GM13976 (cell line): ENCODE measurements at regions not wholly inside any gene's neighbourhood (a gene's known extent, or its start where the extent isn't known, plus 50 kb on each side); places are given as distances from the start of the nearest gene placed in this dataset.

ENCODE experiments used
- DNase-seq: peaks from one replicate; pipeline ENCODE4 v3.0.0; 2012; ENCODE audit warnings: low spot score
- in situ Hi-C: fragments of 300-500 bp; cut with MboI; formaldehyde crosslinking; loops from one replicate; pipeline ENCODE4 v1.12.0; 2022; ENCODE audit warnings: low sequenced_read_pairs, mixed read lengths, inconsistent platforms; ENCODE audit not compliant: unreplicated experiment
- TF ChIP-seq, protein P1 (sequence below): IDR thresholded peaks from 2 replicates; pipeline ENCODE4 v1.5.1; 2012; ENCODE audit warnings: borderline replicate concordance, mild to moderate bottlenecking; ENCODE audit not compliant: insufficient read depth; ENCODE audit errors: extremely low read depth, missing control alignments, control extremely low read depth

DNA sequence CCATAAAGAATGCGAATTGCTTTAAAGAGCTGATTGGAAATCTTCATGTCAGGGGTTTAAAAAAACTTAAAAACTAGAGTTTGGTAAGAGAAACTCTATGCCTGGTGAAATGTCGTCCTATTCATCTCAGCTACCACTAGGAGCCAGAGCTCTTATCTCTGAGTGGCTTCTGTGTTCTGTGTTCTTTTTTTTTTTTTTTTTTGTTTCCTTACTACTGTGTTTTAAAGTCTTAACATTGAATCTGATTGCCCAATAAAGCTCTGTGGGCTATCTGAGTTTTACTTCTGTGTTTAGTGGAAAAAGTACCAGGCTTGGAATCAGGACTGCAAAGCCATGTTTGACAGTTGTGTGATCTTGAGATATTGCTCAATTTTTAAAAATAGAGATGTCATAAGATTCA is 494.8 kb downstream of the RIT2 start:
- in situ Hi-C loops = no loop called here
- TF ChIP-seq, protein P1, sequence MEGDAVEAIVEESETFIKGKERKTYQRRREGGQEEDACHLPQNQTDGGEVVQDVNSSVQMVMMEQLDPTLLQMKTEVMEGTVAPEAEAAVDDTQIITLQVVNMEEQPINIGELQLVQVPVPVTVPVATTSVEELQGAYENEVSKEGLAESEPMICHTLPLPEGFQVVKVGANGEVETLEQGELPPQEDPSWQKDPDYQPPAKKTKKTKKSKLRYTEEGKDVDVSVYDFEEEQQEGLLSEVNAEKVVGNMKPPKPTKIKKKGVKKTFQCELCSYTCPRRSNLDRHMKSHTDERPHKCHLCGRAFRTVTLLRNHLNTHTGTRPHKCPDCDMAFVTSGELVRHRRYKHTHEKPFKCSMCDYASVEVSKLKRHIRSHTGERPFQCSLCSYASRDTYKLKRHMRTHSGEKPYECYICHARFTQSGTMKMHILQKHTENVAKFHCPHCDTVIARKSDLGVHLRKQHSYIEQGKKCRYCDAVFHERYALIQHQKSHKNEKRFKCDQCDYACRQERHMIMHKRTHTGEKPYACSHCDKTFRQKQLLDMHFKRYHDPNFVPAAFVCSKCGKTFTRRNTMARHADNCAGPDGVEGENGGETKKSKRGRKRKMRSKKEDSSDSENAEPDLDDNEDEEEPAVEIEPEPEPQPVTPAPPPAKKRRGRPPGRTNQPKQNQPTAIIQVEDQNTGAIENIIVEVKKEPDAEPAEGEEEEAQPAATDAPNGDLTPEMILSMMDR = no peak
- DNase-seq = no peak

DNA sequence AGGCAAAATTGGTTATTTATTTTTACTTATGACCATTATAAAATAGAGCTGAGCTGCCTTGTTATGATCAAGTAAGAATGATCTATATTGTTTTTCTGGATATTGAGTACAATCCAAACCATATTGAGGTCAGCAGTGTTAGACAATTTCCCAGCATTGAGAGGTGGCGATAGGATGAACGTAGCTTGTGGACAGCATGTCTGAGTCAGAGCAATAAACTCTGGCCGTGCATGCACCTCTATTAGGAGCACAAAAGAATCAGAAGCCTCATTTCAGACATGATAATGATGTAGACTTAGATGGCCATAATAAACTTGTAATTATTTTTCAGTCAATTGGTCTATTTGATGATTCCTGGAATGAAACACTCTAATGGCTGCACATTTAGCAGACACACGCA is 491.6 kb downstream of the RIT2 start:
- TF ChIP-seq, protein P1 = no peak
- in situ Hi-C loops = no loop called here
- no peak for DNase-seq

DNA sequence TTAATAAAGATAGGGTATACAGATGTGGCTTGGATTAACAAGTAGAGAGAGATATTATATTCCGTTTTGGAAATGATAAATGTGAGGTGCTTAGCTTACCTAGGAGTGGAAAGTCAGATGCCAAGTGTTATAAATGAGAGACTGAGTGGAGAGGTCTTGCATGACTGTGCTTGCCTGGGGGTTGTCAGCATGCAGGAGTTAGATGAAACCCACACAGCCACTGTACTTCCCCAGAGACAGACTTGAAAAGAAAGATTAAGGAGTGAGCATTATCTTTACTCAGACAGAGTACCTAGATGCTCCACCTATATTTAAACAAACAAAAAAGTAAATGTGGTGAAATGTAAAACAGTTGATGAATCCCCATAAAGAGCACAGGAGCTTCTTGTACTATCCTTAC is 482.7 kb downstream of the RIT2 start:
- no peak for DNase-seq
- in situ Hi-C loops = no loop called here
- TF ChIP-seq, protein P1 = no peak

DNA sequence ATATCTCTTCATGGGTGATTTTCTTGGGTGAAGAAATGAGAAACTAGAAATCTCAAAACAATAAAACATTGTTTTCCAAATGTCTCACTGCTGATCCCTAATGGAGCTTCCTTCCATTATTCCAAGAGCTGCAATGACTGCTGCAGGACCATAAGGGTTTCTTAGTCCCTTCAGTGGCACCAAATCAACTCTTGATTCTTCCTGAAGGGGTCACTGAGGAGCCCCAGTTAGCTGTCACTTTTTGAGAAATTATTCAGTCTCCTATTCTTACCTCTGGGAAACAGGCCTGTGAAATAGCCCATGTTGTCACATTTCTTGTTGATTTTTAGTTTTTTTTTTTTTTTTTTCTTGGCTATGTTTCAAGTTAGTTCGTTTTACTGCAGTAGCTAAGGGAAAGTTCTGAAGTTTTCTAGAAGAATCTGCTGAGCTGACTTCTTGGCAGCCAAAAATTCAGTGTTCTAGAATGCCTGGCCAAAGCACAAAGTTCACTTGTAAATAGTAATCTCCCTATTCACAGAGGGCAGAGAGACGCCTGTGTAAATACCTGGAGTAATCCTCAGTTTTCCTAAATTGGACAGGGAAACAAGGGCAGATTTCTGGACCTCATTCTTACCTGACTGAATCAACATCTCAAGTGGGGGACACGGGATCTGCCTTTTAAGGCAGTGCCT is 480.0 kb downstream of the RIT2 start:
- in situ Hi-C loops = no loop called here
- DNase-seq = no peak
- TF ChIP-seq, protein P1 = no peak

DNA sequence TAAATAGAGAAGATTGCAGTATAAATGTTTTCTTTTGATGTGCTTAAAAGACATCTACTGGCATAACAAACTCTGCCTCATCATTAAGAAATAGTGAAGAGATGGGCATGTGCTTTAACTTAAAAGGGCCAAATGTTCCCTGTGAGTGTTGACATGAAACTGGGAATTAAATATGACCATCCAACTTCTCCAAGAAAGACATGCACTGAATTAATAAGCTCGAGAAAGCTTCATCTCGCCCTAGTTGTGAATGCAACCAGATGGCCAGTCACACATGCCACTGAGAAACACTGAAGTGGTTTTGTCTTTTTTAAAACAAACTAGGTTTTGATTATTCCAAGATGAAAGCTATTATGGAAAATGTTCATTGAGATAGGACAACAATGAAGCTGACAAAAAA is 479.2 kb downstream of the RIT2 start:
- TF ChIP-seq, protein P1 = no peak
- no peak for DNase-seq
- in situ Hi-C loops = no loop called here

DNA sequence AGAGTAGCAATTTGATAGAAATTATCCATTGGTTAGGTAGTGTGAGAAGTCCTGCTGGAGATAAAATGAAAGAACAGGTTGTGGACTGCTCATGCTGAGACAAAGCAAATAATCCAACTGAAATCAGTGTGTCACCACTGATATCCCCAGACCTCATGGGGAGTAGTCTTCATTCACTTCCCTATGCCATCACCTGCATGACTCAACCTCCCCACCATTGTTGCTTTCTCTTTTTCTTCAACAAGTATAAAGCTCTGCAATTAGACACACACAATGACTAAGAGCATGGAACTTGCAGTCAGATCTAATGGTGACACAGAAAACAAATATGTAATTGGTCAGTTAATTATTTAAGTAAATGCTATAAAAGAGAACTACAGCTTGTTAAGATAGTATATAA is 475.3 kb downstream of the RIT2 start:
- TF ChIP-seq, protein P1 = no peak
- in situ Hi-C loops = no loop called here
- no peak for DNase-seq
